Activated T-cell treated with anti-CD3 and anti-CD28 coated beads, Interleukin-2, amount 50 U/mL, for 24 hours (primary cell): ENCODE measurements at regions not wholly inside any gene's neighbourhood (a gene's known extent, or its start where the extent isn't known, plus 50 kb on each side); places are given as distances from the start of the nearest gene placed in this dataset.
"Not testable (repeated sequence)": the region's sequence is repeated elsewhere in the genome, so short reads cannot be mapped to it uniquely, and the experiment has no call there.

Source experiments
- DNase-seq: peaks from one replicate; pipeline ENCODE4 v3.0.0-alpha.2; 2020
- H3K27ac Mint-ChIP-seq: 2 replicates; pipeline ENCODE4 v1.8.0; 2020; ENCODE audit warnings: mild to moderate bottlenecking, mixed read lengths
- H3K27me3 Mint-ChIP-seq: 2 replicates; pipeline ENCODE4 v1.8.0; 2020; ENCODE audit warnings: mixed read lengths
- H3K36me3 Mint-ChIP-seq: 2 replicates; pipeline ENCODE4 v1.8.0; 2020; ENCODE audit warnings: low read depth, mixed read lengths
- H3K4me1 Mint-ChIP-seq: 2 replicates; pipeline ENCODE4 v1.8.0; 2020; ENCODE audit warnings: low read depth, mixed read lengths
- H3K4me3 Mint-ChIP-seq: 2 replicates; pipeline ENCODE4 v1.8.0; 2020; ENCODE audit warnings: mild to moderate bottlenecking, moderate library complexity, mixed read lengths
- H3K9me3 Mint-ChIP-seq: 2 replicates; pipeline ENCODE4 v1.8.0; 2020; ENCODE audit warnings: mixed read lengths

DNA sequence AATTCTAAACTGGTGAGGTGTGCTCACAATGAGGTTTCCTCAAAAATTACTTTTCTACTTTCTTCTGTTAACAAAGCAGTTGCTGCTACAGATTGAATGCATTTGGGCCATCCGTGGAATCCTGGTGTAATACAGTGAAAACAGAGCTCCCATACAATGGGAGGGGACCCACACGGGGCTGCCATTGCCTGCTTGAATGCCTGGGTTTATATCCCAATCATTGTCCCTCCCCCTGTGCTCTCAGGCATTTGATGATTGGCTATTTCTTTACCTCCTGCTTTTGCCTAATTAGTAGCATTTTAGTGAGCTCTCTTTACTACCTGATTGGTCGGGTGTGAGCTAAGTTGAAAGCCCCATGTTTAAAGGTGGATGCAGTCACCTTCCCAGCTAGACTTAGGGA lies 52.9 kb upstream of the CSF1 start:
- not testable (repeated sequence) for H3K4me1 Mint-ChIP-seq, H3K9me3 Mint-ChIP-seq, H3K27ac Mint-ChIP-seq, H3K36me3 Mint-ChIP-seq, DNase-seq, H3K4me3 Mint-ChIP-seq, H3K27me3 Mint-ChIP-seq

DNA sequence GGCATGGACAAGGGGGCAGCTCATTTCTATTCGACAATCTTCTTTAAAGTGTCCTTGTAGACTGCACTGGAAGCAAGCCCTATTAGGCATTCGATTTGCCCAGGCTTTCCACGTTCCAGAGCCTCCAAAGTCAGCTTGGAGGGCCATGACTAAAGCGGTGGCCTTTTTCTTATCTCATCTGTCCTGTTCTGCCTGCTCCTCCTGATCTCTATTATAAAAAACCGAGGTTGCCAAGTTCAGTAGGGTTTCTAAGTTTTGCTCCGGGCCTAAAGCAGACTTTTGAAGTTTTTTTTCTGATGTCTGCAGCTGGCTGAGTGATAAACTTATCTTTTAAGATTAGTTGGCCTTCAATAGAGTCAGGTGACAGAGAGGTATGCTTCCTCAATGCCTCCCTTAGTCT lies 54.7 kb upstream of the CSF1 start:
- not testable (repeated sequence) for H3K4me3 Mint-ChIP-seq, H3K4me1 Mint-ChIP-seq, H3K9me3 Mint-ChIP-seq, H3K27ac Mint-ChIP-seq, H3K27me3 Mint-ChIP-seq, H3K36me3 Mint-ChIP-seq, DNase-seq

- not testable (repeated sequence) for H3K27ac Mint-ChIP-seq, DNase-seq, H3K36me3 Mint-ChIP-seq, H3K27me3 Mint-ChIP-seq, H3K4me3 Mint-ChIP-seq, H3K9me3 Mint-ChIP-seq
- peaks cover 14% of the 10 kb centered on the region for H3K4me1 Mint-ChIP-seq
These were observed 56.7 kb upstream of the CSF1 start for GRCh38 chr1:109853972-109854371.

- not testable (repeated sequence) for H3K4me3 Mint-ChIP-seq, H3K27me3 Mint-ChIP-seq, H3K9me3 Mint-ChIP-seq, H3K36me3 Mint-ChIP-seq, H3K27ac Mint-ChIP-seq, DNase-seq
- H3K4me1 Mint-ChIP-seq, result peaks cover 14% of the 10 kb centered on the region
These were observed 58.2 kb upstream of the CSF1 start for GRCh38 chr1:109852221-109853015.

DNA sequence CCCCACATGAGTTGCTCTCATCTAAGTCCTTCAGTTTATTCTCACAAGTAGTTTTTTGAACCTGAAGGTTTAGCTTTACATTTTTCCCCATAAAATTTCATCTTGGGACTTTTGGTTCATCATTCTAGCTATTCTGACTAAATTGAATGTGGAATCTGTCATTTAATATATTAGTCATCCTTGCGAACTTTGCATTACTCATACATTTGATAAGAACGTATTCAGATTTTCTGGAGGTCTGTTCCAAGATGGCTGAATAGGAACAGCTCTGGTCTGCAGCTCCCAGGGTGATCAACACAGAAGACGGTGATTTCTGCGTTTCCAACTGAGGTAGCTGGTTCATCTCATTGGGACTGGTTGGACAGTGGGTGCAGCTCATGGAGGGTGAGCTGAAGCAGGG lies 59.8 kb upstream of the CSF1 start:
- DNase-seq, result no peak
- no peaks in the 10 kb centered on the region for H3K36me3 Mint-ChIP-seq
- H3K9me3 Mint-ChIP-seq, result no peaks in the 10 kb centered on the region

DNA sequence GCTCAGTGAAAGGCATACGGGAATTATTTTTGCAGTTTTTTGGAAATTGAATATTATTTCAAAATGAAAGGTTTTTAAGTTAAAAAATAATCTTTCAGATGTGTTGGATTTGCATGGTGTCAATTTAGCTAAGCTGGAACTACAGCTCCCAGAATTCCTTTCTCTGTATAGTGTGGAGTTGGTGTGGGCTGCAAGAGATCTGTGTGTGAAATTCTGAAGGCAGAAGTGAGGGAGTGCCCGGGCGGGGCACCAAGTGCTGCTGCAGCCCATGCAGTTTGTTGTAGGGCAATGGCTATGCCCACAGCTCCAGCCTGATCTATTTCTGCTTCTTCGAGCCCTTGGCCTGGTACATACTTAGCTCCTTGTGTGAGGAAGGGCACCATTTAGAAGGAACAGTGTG lies 60.5 kb upstream of the CSF1 start:
- Mint-ChIP-seq H3K9me3 (no peaks in the 10 kb centered on the region), H3K27me3 (no peaks in the 10 kb centered on the region), H3K27ac (peak overlapping the region; percentile 42), H3K4me1 (peaks cover 18% of the 10 kb centered on the region), H3K36me3 (no peaks in the 10 kb centered on the region), H3K4me3 (no peak overlapping the region)
- no peak for DNase-seq

More for the DNA sequence above, 59.8 kb upstream of the CSF1 start:
- Mint-ChIP-seq H3K4me3 (no peak overlapping the region), H3K27ac (no peak overlapping the region), H3K27me3 (no peaks in the 10 kb centered on the region), H3K4me1 (peaks cover 18% of the 10 kb centered on the region)

DNA sequence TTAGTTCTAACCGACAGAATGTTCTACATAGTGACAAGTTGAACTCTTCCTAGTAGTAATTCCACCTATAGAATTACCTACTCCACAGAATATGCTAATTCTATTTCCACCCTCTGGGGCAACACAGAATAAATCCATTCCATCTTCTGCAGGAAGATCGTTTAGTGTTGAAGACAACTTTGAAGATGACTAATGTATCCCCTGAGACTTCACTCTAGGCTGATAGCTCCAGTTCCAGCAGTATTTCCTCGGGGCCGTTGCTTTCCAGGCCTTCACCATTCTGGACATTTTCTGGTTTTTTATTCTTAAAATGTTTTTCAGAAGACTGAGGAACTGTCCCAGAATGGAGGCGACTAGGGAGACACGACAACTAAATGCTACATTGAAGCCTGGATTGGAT lies 61.0 kb upstream of the CSF1 start:
- no peak overlapping the region for H3K27ac Mint-ChIP-seq
- no peak for DNase-seq

GRCh38 chr1:109847251-109847650 lies 63.4 kb upstream of the CSF1 start:
- Mint-ChIP-seq H3K9me3 (no peaks in the 10 kb centered on the region), H3K4me3 (no peak overlapping the region), H3K4me1 (peaks cover 18% of the 10 kb centered on the region), H3K27me3 (no peaks in the 10 kb centered on the region), H3K36me3 (no peaks in the 10 kb centered on the region), H3K27ac (no peak overlapping the region)
- DNase-seq, result no peak

More for the DNA sequence above, 61.0 kb upstream of the CSF1 start:
- Mint-ChIP-seq H3K27me3 (no peaks in the 10 kb centered on the region), H3K4me3 (no peak overlapping the region), H3K9me3 (no peaks in the 10 kb centered on the region), H3K36me3 (no peaks in the 10 kb centered on the region), H3K4me1 (peaks cover 18% of the 10 kb centered on the region)

DNA sequence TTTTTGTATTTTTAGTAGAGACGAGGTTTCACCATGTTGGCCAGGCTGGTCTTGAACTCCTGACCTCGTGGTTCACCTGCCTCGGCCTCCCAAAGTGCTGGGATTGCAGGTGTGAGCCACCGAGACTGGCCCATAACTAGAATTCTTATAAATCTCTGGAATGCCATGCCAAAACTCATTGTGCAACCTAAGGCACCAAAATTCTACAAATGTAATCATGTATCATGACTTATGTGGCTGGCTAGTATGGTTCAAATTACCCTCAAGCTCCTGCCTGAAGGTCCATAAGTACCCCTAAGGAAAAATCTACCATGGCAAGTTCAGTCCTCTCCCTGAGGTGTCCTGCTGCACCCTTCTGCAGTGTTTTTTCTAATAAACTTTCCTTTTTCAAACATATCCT lies 63.8 kb upstream of the CSF1 start:
- Mint-ChIP-seq H3K27me3 (no peaks in the 10 kb centered on the region), H3K36me3 (no peaks in the 10 kb centered on the region), H3K27ac (no peak overlapping the region), H3K4me1 (peaks cover 18% of the 10 kb centered on the region), H3K9me3 (no peaks in the 10 kb centered on the region), H3K4me3 (no peak overlapping the region)
- DNase-seq, result no peak

DNA sequence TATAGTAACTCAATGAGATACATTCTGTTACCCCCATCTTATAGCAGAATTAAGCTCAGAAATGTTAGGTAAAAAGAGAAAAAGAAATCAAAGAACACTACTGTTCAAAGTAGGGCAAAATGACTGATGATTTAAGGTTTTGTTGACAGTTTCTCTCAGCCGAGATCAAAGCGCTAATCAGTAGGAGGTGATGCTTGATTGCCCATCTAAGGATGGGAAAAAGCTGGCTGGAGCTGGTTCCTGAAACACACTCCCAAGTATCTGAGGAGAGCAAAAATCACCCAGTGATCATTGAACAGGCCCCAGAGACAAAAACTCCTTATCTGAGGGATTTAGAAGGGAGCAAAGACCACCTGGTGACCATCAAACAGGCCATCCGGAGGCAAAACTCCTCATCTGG lies 64.5 kb upstream of the CSF1 start:
- Mint-ChIP-seq H3K36me3 (no peaks in the 10 kb centered on the region), H3K27ac (no peak overlapping the region), H3K9me3 (no peaks in the 10 kb centered on the region), H3K27me3 (no peaks in the 10 kb centered on the region), H3K4me3 (no peak overlapping the region), H3K4me1 (peaks cover 18% of the 10 kb centered on the region)
- no peak for DNase-seq

DNA sequence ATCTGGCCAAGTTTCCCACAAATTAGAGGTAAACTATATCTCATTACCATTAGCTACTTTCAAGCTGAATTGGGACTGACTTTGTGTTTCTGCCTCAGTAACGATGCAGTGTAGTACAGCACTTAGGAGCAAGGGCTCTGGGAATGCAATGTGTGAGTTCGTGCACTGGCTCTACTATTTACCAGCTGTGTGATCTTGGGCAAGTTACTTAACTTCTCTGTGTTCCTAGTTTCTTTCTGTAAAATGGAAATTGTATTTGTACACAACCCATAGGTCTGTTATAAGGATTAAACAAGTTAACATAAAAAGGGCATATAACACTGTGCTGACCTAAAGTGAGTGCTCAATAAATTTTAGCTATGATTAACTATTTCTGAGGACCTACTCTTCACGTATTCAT lies 65.0 kb upstream of the CSF1 start:
- H3K36me3 Mint-ChIP-seq, result no peaks in the 10 kb centered on the region
- no peak overlapping the region for H3K4me3 Mint-ChIP-seq
- no peaks in the 10 kb centered on the region for H3K27me3 Mint-ChIP-seq
- DNase-seq, result no peak
- H3K27ac Mint-ChIP-seq, result no peak overlapping the region
- no peaks in the 10 kb centered on the region for H3K9me3 Mint-ChIP-seq
- peaks cover 13% of the 10 kb centered on the region for H3K4me1 Mint-ChIP-seq

DNA sequence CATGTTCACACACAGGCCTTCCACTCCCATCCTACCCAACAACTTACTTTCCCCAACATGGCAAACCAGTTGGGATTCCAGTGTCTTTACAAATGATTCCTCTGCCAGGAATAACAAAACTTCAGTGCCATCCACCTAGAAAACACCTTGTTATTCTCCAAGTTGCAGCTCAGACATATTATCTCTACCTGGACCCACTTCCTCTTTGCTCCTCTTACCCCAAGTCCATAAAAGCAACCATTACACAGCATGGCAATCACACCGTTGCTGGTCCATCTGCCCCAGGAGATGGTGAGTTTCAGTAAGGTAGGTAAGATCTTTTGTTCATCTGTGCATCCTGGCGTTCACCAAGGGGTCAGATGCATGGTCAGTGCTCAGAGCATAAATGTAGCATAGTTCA lies 66.0 kb upstream of the CSF1 start:
- Mint-ChIP-seq H3K4me3 (no peak overlapping the region), H3K9me3 (no peaks in the 10 kb centered on the region), H3K36me3 (no peaks in the 10 kb centered on the region), H3K4me1 (peaks cover 5% of the 10 kb centered on the region), H3K27ac (no peak overlapping the region), H3K27me3 (no peaks in the 10 kb centered on the region)
- DNase-seq, result no peak

- H3K9me3 Mint-ChIP-seq, result peaks cover 11% of the 10 kb centered on the region
- H3K36me3 Mint-ChIP-seq, result no peaks in the 10 kb centered on the region
- no peaks in the 10 kb centered on the region for H3K27me3 Mint-ChIP-seq
- DNase-seq, result no peak
- no peak overlapping the region for H3K4me3 Mint-ChIP-seq
- no peak overlapping the region for H3K27ac Mint-ChIP-seq
- no peaks in the 10 kb centered on the region for H3K4me1 Mint-ChIP-seq
These were observed 70.5 kb upstream of the CSF1 start for GRCh38 chr1:109840011-109840629.

- peaks cover 11% of the 10 kb centered on the region for H3K9me3 Mint-ChIP-seq
- DNase-seq, H3K4me3 Mint-ChIP-seq, H3K36me3 Mint-ChIP-seq, H3K4me1 Mint-ChIP-seq, H3K27ac Mint-ChIP-seq, H3K27me3 Mint-ChIP-seq: not testable (repeated sequence)
These were observed 71.4 kb upstream of the CSF1 start for GRCh38 chr1:109839276-109839675.

DNA sequence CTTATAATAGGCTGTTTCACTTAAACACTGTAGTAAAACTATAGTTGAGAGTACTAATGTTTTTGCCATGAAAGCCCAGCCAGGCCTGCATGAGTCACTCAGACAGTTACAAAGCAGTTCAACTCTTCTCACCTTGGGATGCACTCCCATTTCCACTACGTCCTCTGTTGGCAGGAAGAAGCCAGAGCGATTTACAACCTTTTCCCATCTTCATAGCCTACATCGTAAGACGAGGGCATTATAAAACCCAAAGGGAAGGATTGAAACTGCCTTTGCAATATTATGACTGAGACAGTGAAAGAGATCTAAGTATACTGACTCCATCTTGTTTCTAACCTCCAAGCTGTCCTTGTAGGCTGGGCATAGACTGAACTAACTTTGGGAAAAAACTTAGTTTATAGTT lies 71.8 kb upstream of the CSF1 start:
- Mint-ChIP-seq H3K27me3 (no peaks in the 10 kb centered on the region), H3K9me3 (peaks cover 11% of the 10 kb centered on the region), H3K4me1 (no peaks in the 10 kb centered on the region), H3K4me3 (no peak overlapping the region), H3K27ac (no peak overlapping the region), H3K36me3 (no peaks in the 10 kb centered on the region)
- no peak for DNase-seq
